Dendritic cell treated with granulocyte-macrophage colony-stimulating factor and Interleukin-4, amounts not matched to agents 40 ng/mL and 50 ng/mL, for 4 days (primary cell): ENCODE measurements at regions not wholly inside any gene's neighbourhood (a gene's known extent, or its start where the extent isn't known, plus 50 kb on each side); places are given as distances from the start of the nearest gene placed in this dataset.

ENCODE experiments used
- H3K27ac Mint-ChIP-seq: one replicate; pipeline ENCODE4 v1.8.0; 2022; ENCODE audit warnings: mild to moderate bottlenecking, mixed read lengths
- H3K27me3 Mint-ChIP-seq: one replicate; pipeline ENCODE4 v1.8.0; 2022; ENCODE audit warnings: mild to moderate bottlenecking, mixed read lengths
- H3K36me3 Mint-ChIP-seq: one replicate; pipeline ENCODE4 v1.8.0; 2022; ENCODE audit warnings: low read depth, mixed read lengths
- H3K4me1 Mint-ChIP-seq: one replicate; pipeline ENCODE4 v1.8.0; 2022; ENCODE audit warnings: low read depth, mixed read lengths
- H3K4me3 Mint-ChIP-seq: one replicate; pipeline ENCODE4 v1.8.0; 2022; ENCODE audit warnings: mild to moderate bottlenecking, moderate library complexity, mixed read lengths
- H3K9me3 Mint-ChIP-seq: one replicate; pipeline ENCODE4 v1.8.0; 2022; ENCODE audit warnings: mixed read lengths
- intact Hi-C: fragments of 100-400 bp; cut with micrococcal nuclease; formaldehyde crosslinking; loops from one replicate; pipeline ENCODE4 v1.15.0; 2022

DNA sequence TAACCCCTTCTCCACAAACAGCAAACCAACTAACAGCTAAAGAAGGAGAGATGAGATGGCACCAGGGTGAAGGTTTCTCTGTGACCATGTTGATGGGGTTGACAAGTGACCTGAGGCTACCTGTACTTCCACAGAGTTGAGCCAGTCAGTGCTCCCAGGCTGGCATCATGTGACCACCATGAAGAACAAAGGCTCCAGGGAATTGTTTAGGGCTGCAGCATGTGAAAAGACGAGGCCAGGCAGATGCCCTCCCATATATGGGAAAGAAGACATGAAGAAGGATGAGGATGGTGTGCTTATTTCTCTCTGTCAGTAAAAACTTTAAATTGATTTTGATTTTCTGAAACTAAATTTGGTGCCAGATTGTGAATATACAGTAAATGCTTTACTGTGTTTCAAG is 220.6 kb downstream of the OLFM4 start:
- Mint-ChIP-seq H3K9me3 (no peaks in the 10 kb centered on the region), H3K4me3 (no peak overlapping the region), H3K36me3 (no peaks in the 10 kb centered on the region), H3K4me1 (no peaks in the 10 kb centered on the region), H3K27ac (no peak overlapping the region), H3K27me3 (no peaks in the 10 kb centered on the region)
- intact Hi-C loops = no loop called here

DNA sequence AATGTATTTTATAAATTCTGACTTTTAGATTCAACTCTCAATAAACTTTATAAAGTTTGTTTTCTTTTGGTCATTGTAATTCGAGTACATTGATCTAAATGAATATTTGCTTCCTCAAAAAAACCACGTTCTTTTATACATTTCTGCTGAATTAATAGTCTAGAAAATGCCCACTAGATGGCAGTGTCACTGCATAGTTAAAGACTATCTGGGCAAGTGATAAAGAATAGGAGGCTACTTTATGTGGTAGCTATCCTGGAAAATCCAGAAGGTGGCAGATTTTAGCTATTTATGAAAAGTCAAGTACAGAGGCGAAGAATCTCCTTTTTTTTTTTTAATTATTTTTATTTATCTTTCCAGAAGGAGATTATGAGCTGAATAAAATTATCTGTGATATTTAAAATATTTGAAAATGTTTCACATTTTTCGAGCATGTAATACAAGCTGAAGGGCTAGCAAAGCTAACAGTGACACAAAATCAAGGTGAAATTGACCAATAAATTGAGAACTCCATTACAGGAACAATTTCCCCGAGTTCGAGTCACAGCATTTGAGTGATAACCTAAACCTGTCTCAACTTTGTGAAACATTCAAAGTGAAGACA is 221.8 kb downstream of the OLFM4 start:
- Mint-ChIP-seq H3K4me3 (no peak overlapping the region), H3K4me1 (no peaks in the 10 kb centered on the region), H3K27me3 (no peaks in the 10 kb centered on the region), H3K36me3 (no peaks in the 10 kb centered on the region), H3K9me3 (no peaks in the 10 kb centered on the region), H3K27ac (no peak overlapping the region)
- intact Hi-C loops = no loop called here

DNA sequence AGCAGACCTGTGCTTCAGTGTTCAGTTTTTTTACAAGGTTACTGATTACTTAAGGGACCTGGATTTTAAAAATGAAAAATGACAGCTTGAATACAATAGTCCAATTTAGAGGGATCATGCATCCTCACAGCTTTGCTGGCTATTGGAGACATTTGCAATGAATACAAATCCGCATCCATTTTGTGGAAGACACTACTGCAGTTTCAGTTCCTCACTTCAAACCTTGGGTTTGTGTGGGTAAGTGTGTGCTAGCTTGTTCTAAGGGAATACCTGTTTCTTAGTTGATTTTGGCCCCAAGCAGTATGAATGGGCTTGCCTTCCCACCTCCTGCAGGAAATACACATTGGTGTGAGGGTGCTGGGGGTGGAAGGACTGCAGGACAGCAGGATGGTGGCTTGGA is 222.4 kb downstream of the OLFM4 start:
- no peaks in the 10 kb centered on the region for H3K36me3 Mint-ChIP-seq
- no peaks in the 10 kb centered on the region for H3K27me3 Mint-ChIP-seq
- H3K4me1 Mint-ChIP-seq = no peaks in the 10 kb centered on the region
- intact Hi-C loops = no loop called here
- no peak overlapping the region for H3K27ac Mint-ChIP-seq
- no peaks in the 10 kb centered on the region for H3K9me3 Mint-ChIP-seq
- H3K4me3 Mint-ChIP-seq = no peak overlapping the region

DNA sequence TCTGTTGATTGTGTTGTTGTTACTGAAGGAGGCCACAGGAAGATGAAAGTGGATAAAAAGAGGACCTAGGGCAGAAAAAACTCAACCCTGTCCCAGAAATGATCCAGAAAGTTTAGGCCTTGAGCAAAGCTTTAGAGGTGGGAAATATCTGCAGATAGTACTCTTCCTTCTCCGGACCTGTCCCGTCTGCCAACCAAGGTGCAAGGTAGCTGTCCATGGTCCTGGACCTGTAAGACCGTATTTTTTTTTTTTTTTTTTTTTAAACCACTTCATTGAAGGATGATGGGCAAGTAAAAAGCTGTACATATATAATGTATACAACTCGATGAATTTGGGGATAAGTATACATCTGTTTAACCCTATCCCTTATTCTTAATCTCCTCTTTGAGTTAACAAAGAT is 225.9 kb downstream of the OLFM4 start:
- H3K27ac Mint-ChIP-seq = no peak overlapping the region
- H3K4me1 Mint-ChIP-seq = no peaks in the 10 kb centered on the region
- no peaks in the 10 kb centered on the region for H3K27me3 Mint-ChIP-seq
- H3K36me3 Mint-ChIP-seq = no peaks in the 10 kb centered on the region
- intact Hi-C loops = no loop called here
- no peaks in the 10 kb centered on the region for H3K9me3 Mint-ChIP-seq
- no peak overlapping the region for H3K4me3 Mint-ChIP-seq

DNA sequence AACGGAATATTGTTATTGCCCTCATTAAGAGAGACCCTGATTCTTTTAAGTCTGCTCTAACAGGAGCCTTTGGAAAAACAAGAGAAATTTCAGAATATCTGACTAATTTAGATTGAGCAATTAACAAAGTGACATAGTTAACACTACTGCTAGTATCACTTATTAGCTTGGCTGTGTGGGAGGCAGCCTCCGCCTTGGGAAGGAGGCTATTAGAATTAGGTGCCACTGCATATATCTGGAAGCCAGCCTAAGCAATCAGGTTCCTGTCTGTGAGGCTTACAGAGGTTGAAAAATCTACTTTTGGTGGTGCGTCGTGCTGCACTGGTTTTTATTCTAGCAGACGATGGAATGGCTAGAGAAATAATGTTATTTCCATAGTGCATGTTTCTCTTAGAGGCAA is 227.2 kb downstream of the OLFM4 start:
- Mint-ChIP-seq H3K27me3 (no peaks in the 10 kb centered on the region), H3K4me1 (no peaks in the 10 kb centered on the region), H3K27ac (no peak overlapping the region), H3K9me3 (no peaks in the 10 kb centered on the region), H3K36me3 (no peaks in the 10 kb centered on the region), H3K4me3 (no peak overlapping the region)
- intact Hi-C loops = no loop called here

DNA sequence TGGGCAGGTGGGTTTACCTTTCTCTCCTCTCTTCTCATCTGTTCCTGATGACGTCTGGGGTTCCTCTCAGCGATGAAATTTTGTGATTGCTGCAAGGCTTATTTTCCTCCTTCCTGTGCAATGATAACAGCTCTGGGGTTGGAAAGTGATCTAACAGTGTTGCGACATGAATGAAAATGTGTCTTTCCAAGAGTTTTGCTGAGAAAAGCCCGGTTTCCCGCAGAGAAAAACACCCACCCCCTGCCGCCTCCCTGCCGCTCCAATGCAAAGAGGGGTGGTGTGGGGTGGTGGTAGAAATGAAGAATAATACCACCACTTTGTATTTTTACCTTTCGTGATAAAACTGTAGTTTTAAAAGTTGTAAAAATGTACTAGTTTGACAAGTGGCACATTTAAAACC is 232.0 kb downstream of the OLFM4 start:
- Mint-ChIP-seq H3K27me3 (no peaks in the 10 kb centered on the region), H3K36me3 (no peaks in the 10 kb centered on the region), H3K27ac (no peak overlapping the region), H3K4me1 (no peaks in the 10 kb centered on the region), H3K9me3 (no peaks in the 10 kb centered on the region), H3K4me3 (no peak overlapping the region)
- intact Hi-C loops = no loop called here

DNA sequence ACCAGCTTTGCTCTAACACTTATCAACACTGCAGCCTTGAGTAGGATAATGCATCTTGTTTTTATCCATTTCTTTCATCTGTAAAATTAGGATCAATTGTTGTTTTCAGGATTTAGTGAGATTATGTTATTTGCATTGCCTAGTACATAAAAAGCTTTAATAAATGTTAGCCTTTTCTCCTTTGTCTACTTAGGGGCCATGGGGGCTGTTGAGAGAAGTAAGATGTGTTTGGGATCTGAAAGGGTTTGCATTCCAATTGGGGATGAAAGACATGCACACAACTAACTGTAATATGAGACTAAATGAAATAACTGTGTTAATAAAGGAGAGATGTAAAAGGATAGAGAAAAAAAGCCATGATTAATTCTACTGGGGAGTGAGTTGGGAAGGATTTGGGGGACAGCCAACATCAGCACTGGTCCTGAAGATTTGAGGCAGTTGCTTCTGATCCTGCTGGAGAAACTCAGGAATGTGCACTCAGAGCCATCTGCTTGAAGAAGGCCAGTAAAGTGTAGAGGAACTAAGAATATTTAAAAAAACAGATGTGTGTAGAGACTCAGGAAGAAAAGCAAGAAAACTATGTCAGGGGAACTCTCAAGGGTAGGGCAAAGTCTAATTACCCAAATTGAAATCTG is 236.3 kb downstream of the OLFM4 start:
- H3K27ac Mint-ChIP-seq = no peak overlapping the region
- no peaks in the 10 kb centered on the region for H3K4me1 Mint-ChIP-seq
- intact Hi-C loops = no loop called here
- no peak overlapping the region for H3K4me3 Mint-ChIP-seq
- H3K36me3 Mint-ChIP-seq = no peaks in the 10 kb centered on the region
- H3K27me3 Mint-ChIP-seq = no peaks in the 10 kb centered on the region
- peaks cover 15% of the 10 kb centered on the region for H3K9me3 Mint-ChIP-seq

DNA sequence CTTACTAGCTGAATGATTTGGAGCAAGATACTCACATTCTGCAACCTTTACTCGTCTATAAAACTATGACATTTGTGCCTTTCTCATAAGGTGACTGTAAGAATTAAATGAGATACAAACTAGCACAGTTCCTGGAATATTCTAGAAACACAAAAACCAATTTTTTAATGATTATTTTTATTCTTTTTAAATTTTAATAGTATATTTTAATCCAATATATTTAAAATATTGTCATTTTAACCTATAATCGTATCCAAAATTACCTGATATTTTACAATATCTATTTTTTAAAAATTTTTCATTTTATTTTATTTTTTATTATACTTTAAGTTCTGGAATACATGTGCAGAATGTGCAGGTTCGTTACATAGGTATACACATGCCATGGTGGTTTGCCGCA is 238.1 kb downstream of the OLFM4 start:
- Mint-ChIP-seq H3K27me3 (no peaks in the 10 kb centered on the region), H3K27ac (no peak overlapping the region), H3K9me3 (peaks cover 15% of the 10 kb centered on the region), H3K36me3 (no peaks in the 10 kb centered on the region), H3K4me3 (no peak overlapping the region), H3K4me1 (no peaks in the 10 kb centered on the region)
- intact Hi-C loops = no loop called here

DNA sequence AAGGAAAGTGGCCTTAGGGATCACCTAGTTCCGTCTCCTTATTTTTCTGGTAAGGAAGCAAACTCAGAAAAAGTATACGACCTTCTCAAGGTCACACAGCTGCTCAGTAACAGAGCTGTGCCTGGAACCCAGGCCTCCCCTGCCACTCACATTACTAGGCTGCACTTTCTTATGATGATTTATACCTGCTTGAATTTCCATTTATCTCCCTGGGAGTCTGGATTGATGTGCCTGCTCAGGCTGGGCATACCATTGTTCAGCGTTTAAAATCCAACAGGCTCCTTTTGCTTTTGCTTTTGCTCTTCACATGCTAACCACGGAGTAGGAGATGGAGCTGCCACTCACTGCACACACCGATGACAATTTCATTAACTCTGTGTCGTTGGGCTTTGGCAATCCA is 241.0 kb downstream of the OLFM4 start:
- H3K9me3 Mint-ChIP-seq = peaks cover 15% of the 10 kb centered on the region
- H3K27me3 Mint-ChIP-seq = no peaks in the 10 kb centered on the region
- H3K36me3 Mint-ChIP-seq = no peaks in the 10 kb centered on the region
- no peak overlapping the region for H3K4me3 Mint-ChIP-seq
- no peak overlapping the region for H3K27ac Mint-ChIP-seq
- intact Hi-C loops = no loop called here
- H3K4me1 Mint-ChIP-seq = no peaks in the 10 kb centered on the region

DNA sequence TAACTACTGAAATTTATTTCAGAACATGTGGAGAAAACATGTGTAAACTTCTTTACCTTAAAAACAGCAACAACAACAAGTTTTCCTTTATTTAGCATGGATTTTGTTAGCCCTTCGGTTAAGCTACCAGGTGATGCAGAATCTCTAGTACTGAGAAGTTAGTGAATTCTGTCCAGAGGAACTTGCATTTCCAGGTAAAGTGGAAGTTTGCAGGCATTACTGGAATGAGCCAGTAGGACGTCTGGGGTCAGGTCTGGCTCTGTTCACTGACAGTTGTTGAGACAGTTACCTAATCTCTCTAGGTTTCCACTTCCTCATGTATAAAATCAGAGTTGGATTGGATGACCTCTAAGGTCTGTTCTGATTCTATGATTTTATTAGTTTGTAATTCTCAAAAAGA is 244.3 kb downstream of the OLFM4 start:
- H3K4me1 Mint-ChIP-seq = no peaks in the 10 kb centered on the region

DNA sequence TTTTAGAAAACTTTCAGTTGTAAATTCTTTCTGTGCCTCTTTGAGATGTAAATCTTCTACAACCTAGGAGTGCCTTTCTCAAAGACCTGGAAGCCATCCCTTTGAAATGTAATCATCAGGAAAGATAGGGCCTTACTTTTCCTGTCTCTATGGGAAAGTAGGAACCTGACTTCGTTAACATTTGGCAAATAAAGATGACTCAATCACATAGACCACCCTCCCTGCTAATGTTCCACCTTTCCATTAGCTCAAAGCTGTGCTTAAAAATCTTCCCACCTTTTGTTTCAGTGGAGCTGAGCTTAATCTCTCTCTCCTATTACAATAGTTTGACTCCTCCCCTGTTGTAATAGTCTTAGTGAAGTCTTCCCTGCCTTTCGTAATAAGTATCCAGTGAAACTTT is 247.7 kb downstream of the OLFM4 start:
- H3K4me3 Mint-ChIP-seq = no peak overlapping the region

More for the DNA sequence above, 244.3 kb downstream of the OLFM4 start:
- intact Hi-C loops = no loop called here
- H3K27me3 Mint-ChIP-seq = no peaks in the 10 kb centered on the region
- H3K9me3 Mint-ChIP-seq = peaks cover 8% of the 10 kb centered on the region
- H3K4me3 Mint-ChIP-seq = no peak overlapping the region
- H3K36me3 Mint-ChIP-seq = no peaks in the 10 kb centered on the region
- H3K27ac Mint-ChIP-seq = no peak overlapping the region

DNA sequence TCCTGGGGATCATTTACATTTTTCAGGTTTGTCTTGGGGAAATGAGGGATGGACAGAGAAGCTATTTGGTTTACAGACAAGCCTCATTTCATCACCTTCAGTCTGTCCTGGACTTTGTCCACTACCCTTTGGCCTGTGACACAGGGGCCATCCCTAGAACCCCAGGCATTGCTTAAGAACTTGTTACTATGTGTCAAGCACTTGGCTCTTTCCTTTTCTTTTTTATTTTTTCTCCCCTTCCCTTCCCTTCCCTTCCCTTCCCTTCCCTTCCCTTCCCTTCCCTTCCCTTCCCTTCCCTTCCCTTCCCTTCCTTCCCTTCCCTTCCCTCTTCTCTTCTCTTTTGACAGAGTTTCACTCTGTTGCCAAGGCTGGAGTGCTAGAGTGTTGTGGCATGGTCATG is 253.1 kb downstream of the OLFM4 start:
- Mint-ChIP-seq H3K9me3 (no peaks in the 10 kb centered on the region), H3K4me1 (no peaks in the 10 kb centered on the region), H3K27me3 (no peaks in the 10 kb centered on the region), H3K27ac (no peak overlapping the region), H3K4me3 (no peak overlapping the region), H3K36me3 (no peaks in the 10 kb centered on the region)
- intact Hi-C loops = no loop called here

More for the DNA sequence above, 247.7 kb downstream of the OLFM4 start:
- intact Hi-C loops = no loop called here
- Mint-ChIP-seq H3K9me3 (no peaks in the 10 kb centered on the region), H3K4me1 (no peaks in the 10 kb centered on the region), H3K27ac (no peak overlapping the region), H3K36me3 (no peaks in the 10 kb centered on the region), H3K27me3 (no peaks in the 10 kb centered on the region)

DNA sequence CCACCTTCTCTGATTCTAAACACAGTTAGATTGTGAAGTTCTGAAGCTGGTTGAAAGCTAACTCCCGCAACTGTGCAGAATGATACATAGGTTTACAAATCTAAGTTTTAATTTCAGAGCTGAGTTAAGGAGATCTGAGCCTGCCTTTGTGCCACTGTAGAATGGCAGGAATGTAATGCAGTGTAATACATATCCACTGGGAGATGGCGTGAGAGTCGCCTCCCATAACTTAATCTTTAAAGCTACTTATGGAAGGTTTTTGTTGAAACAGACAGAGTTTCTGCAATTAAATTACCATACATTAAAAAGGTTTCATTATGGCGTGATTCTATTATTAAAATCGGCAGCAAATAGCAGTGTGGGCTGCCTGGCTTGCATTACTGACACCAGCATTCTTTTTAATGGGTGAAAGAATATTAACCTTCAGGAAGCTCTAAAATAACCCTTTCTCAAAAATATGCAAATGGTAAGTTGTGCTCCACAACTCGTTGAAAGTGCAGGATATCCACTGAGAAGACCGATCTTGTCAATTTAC is 257.4 kb downstream of the OLFM4 start:
- H3K36me3 Mint-ChIP-seq = no peaks in the 10 kb centered on the region
- intact Hi-C loops = no loop called here

DNA sequence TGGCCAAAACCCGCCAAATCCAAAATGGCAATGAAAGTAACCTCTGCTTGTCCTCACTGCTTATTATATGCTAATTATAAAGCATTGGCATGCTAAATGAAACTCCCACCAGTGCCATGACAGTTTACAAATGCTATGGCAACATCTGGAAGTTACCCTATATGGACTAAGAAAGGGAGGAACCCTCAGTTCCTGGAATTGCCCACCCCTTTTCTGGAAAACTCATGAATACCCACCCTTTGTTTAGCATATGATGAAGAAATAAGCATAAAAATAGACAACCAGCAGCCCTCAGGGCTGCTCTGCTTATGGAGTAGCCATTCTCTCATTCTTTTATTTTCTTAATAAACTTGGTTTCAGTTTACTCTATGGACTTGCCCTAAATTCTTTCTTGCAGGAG is 269.8 kb downstream of the OLFM4 start:
- H3K4me3 Mint-ChIP-seq = no peak overlapping the region
- H3K27me3 Mint-ChIP-seq = no peaks in the 10 kb centered on the region
- no peaks in the 10 kb centered on the region for H3K4me1 Mint-ChIP-seq
- H3K36me3 Mint-ChIP-seq = no peaks in the 10 kb centered on the region
- no peaks in the 10 kb centered on the region for H3K9me3 Mint-ChIP-seq
- intact Hi-C loops = no loop called here
- no peak overlapping the region for H3K27ac Mint-ChIP-seq

More for the DNA sequence above, 257.4 kb downstream of the OLFM4 start:
- H3K4me3 Mint-ChIP-seq = no peak overlapping the region
- no peaks in the 10 kb centered on the region for H3K9me3 Mint-ChIP-seq
- no peaks in the 10 kb centered on the region for H3K27me3 Mint-ChIP-seq
- H3K27ac Mint-ChIP-seq = no peak overlapping the region
- H3K4me1 Mint-ChIP-seq = no peaks in the 10 kb centered on the region

DNA sequence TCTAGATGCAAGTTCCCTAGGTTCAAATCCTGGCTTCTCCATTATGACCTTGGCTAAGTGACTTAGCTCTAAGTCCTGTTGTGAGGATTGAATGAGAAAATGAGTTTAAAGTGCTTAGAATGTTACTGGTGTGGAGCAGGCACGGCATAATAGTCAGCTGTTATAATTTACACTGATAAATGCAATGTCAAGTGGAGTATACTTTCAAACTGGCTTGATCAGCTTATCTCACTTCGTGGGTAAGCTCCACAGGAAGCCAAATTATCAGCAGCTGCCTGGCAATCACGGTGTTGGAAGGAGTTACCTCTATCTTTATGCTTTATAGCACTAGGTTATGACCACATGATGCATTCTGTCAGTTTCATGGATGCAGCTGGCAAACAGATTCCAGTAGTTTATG is 272.8 kb downstream of the OLFM4 start:
- no peaks in the 10 kb centered on the region for H3K27me3 Mint-ChIP-seq
- peaks cover 12% of the 10 kb centered on the region for H3K9me3 Mint-ChIP-seq
- no peak overlapping the region for H3K4me3 Mint-ChIP-seq
- no peaks in the 10 kb centered on the region for H3K4me1 Mint-ChIP-seq
- no peak overlapping the region for H3K27ac Mint-ChIP-seq
- H3K36me3 Mint-ChIP-seq = no peaks in the 10 kb centered on the region
- intact Hi-C loops = no loop called here
